Breast epithelium (tissue), 3 donors: ENCODE measurements at regions not wholly inside any gene's neighbourhood (a gene's known extent, or its start where the extent isn't known, plus 50 kb on each side); places are given as distances from the start of the nearest gene placed in this dataset.

ENCODE experiments used
- POLR2A ChIP-seq: fragments of 450-650 bp; IDR thresholded peaks from one replicate; pipeline ENCODE4 v1.6.1; 2016; ENCODE audit warnings: antibody characterized with exemption, mild to moderate bottlenecking, moderate library complexity
- TF ChIP-seq, protein P1 (sequence below), 3 donors: fragments of 450-650 bp; IDR thresholded peaks; one replicate each; pipeline ENCODE4 v1.5.1; 2016 to 2017; ENCODE audit warnings: antibody characterized with exemption in 3 of 3, mild to moderate bottlenecking in 3 of 3, moderate library complexity in 3 of 3

DNA sequence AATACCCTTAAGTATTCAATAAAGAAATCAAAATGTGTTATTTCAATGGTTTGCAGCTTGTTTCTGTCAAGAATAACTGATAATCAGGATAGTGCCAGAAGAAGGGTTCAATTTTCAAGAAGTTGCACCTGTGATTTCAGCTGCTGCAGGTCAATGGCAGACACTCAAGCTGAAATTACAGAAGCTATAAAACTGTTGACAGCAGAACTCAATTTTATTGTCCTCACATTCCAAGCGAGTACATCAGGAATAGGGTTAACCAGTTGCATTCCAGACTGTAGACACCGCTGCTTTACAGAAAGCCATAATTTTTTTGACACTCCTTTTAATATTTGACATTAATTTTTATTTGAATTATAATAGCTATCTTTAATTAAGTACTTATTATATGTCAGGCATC lies 364.1 kb downstream of the CGGBP1 start:
- TF ChIP-seq, protein P1, sequence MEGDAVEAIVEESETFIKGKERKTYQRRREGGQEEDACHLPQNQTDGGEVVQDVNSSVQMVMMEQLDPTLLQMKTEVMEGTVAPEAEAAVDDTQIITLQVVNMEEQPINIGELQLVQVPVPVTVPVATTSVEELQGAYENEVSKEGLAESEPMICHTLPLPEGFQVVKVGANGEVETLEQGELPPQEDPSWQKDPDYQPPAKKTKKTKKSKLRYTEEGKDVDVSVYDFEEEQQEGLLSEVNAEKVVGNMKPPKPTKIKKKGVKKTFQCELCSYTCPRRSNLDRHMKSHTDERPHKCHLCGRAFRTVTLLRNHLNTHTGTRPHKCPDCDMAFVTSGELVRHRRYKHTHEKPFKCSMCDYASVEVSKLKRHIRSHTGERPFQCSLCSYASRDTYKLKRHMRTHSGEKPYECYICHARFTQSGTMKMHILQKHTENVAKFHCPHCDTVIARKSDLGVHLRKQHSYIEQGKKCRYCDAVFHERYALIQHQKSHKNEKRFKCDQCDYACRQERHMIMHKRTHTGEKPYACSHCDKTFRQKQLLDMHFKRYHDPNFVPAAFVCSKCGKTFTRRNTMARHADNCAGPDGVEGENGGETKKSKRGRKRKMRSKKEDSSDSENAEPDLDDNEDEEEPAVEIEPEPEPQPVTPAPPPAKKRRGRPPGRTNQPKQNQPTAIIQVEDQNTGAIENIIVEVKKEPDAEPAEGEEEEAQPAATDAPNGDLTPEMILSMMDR (IDR thresholded peaks at IDR 0.05): no peak
- TF ChIP-seq POLR2A: no peak
